H1 (cell line): ENCODE measurements at regions not wholly inside any gene's neighbourhood (a gene's known extent, or its start where the extent isn't known, plus 50 kb on each side); places are given as distances from the start of the nearest gene placed in this dataset.

ENCODE experiments used
- CTCF ChIA-PET: fragments of 300-600 bp; sonication (Branson Sonifier 250); formaldehyde crosslinking; loops from one replicate; lab custom pipeline; 2021; ENCODE audit not compliant: partially characterized antibody; lab: Charles Lee
- POLR2A ChIA-PET: fragments of 300-600 bp; sonication (Branson Sonifier 250); formaldehyde crosslinking; loops from one replicate; lab custom pipeline; 2021; ENCODE audit warnings: inconsistent platforms; ENCODE audit not compliant: partially characterized antibody; lab: Charles Lee
- DNase-seq, 2 experiments: peaks; one replicate each; pipeline versions ENCODE4 v3.0.0 to v3.0.0-alpha.2; 2010 to 2022; ENCODE audit warnings: low spot score in 2 of 2, low read depth in 1 of 2, mixed read lengths in 1 of 2
- FAIRE-seq: peaks from 2 replicates; lab custom pipeline; 2011; peaks lifted over from hg19 to GRCh38; lab: Jason Lieb, UNC
- H2AFZ ChIP-seq: 2 replicates; pipeline ENCODE4 v1.8.1; 2012; ENCODE audit warnings: low read length, inconsistent platforms
- H2AK5ac ChIP-seq: 2 replicates; pipeline ENCODE4 v1.6.1; 2013; ENCODE audit warnings: low read depth, low read length
- H2BK120ac ChIP-seq: replicated peaks from 2 replicates; pipeline ENCODE3; 2013; ENCODE audit warnings: low read depth, low read length, inconsistent platforms
- H2BK12ac ChIP-seq: 2 replicates; pipeline ENCODE4 v1.6.1; 2013; ENCODE audit warnings: low read depth, low read length
- H2BK15ac ChIP-seq: 2 replicates; pipeline ENCODE4 v1.6.1; 2013; ENCODE audit warnings: low read length
- H2BK20ac ChIP-seq: 2 replicates; pipeline ENCODE4 v1.6.1; 2013; ENCODE audit warnings: low read length
- H2BK5ac ChIP-seq: 2 replicates; pipeline ENCODE4 v1.6.1; 2013; ENCODE audit warnings: low read depth, low read length
- H3K14ac ChIP-seq: 2 replicates; pipeline ENCODE4 v1.6.1; 2013; ENCODE audit warnings: inconsistent platforms; ENCODE audit not compliant: insufficient read length
- H3K18ac ChIP-seq: 2 replicates; pipeline ENCODE4 v1.6.1; 2013; ENCODE audit warnings: low read length; ENCODE audit errors: extremely low read depth
- H3K23ac ChIP-seq: 2 replicates; pipeline ENCODE4 v1.6.1; 2013; ENCODE audit warnings: inconsistent platforms; ENCODE audit not compliant: insufficient read length
- H3K23me2 ChIP-seq: 2 replicates; pipeline ENCODE4 v1.6.1; 2013; ENCODE audit warnings: low read depth, low read length
- H3K27ac ChIP-seq: 2 replicates; pipeline ENCODE4 v1.6.1; 2011; ENCODE audit warnings: low read depth, low read length, inconsistent platforms
- H3K27me3 ChIP-seq, 4 experiments: replicated peaks in 1 of 4; 1 replicate in 1 of 4; 2 replicates in 3 of 4; pipeline versions ENCODE4 v1.6.1 to v1.8.1; 2011 to 2013; ENCODE audit warnings: low read length in 3 of 4, mild to moderate bottlenecking in 3 of 4, inconsistent platforms in 2 of 4, mixed read lengths in 2 of 4, moderate library complexity in 1 of 4; ENCODE audit not compliant: control insufficient read depth in 3 of 4, insufficient read depth in 3 of 4; ENCODE audit errors: extremely low read depth in 1 of 4
- H3K36me3 ChIP-seq, 4 experiments: 2 replicates each; pipeline versions ENCODE4 v1.6.1 to v1.8.1; 2011 to 2013; ENCODE audit warnings: mild to moderate bottlenecking in 4 of 4, low read length in 3 of 4, moderate library complexity in 2 of 4, control low read depth in 1 of 4, inconsistent platforms in 1 of 4; ENCODE audit not compliant: insufficient read depth in 4 of 4, control insufficient read depth in 2 of 4
- H3K4ac ChIP-seq: replicated peaks from 2 replicates; pipeline ENCODE3; 2013; ENCODE audit warnings: low read length, low read depth, mixed read lengths, inconsistent platforms; ENCODE audit not compliant: insufficient read length
- H3K4me1 ChIP-seq, 4 experiments: replicated peaks in 1 of 4; 1 replicate in 1 of 4; 2 replicates in 3 of 4; pipeline versions ENCODE4 v1.6.1 to v1.8.1; 2011 to 2013; ENCODE audit warnings: low read length in 3 of 4, inconsistent platforms in 2 of 4, mixed read lengths in 1 of 4; ENCODE audit not compliant: insufficient read depth in 4 of 4, control insufficient read depth in 3 of 4
- H3K4me2 ChIP-seq, 2 experiments: 2 replicates each; pipeline versions ENCODE4 v1.6.1 to v1.8.1; 2011 to 2013; ENCODE audit warnings: low read depth in 2 of 2, low read length in 2 of 2, control low read depth in 1 of 2, inconsistent platforms in 1 of 2, mild to moderate bottlenecking in 1 of 2; ENCODE audit not compliant: insufficient read depth in 1 of 2
- H3K4me3 ChIP-seq, 4 experiments: fragments of 200-600, 300-600 bp in 1 of 4; sonication (generic), shearing (Covaris generic), sonication (Bioruptor Twin) in 1 of 4; 2 replicates each; pipeline versions ENCODE4 v1.5.1 to v1.8.1; 2011 to 2016; ENCODE audit warnings: low read length in 4 of 4, low read depth in 3 of 4, control low read depth in 2 of 4, inconsistent platforms in 2 of 4, mild to moderate bottlenecking in 2 of 4, mixed read lengths in 1 of 4, moderate library complexity in 1 of 4; ENCODE audit not compliant: insufficient read depth in 2 of 4; ENCODE audit errors: extremely low read depth in 1 of 4
- H3K56ac ChIP-seq: replicated peaks from 2 replicates; pipeline ENCODE3; 2013; ENCODE audit warnings: low read depth, mild to moderate bottlenecking, mixed read lengths, low read length, inconsistent platforms; ENCODE audit not compliant: insufficient read length
- H3K79me1 ChIP-seq: 2 replicates; pipeline ENCODE4 v1.6.1; 2013; ENCODE audit warnings: low read depth, low read length, control low read depth
- H3K79me2 ChIP-seq, 2 experiments: 2 replicates each; pipeline versions ENCODE4 v1.6.1 to v1.8.1; 2012 to 2013; ENCODE audit warnings: low read length in 2 of 2, mild to moderate bottlenecking in 2 of 2, inconsistent platforms in 1 of 2; ENCODE audit not compliant: insufficient read depth in 2 of 2, control insufficient read depth in 1 of 2
- H3K9ac ChIP-seq, 4 experiments: replicated peaks in 1 of 4; 1 replicate in 1 of 4; 2 replicates in 3 of 4; pipeline versions ENCODE4 v1.6.1 to v1.8.1; 2011 to 2013; ENCODE audit warnings: low read depth in 3 of 4, low read length in 3 of 4, control low read depth in 2 of 4, mild to moderate bottlenecking in 2 of 4, moderate library complexity in 2 of 4, inconsistent platforms in 1 of 4; ENCODE audit errors: extremely low read depth in 1 of 4
- H3K9me3 ChIP-seq, 2 experiments: 2 replicates each; pipeline versions ENCODE4 v1.6.1 to v1.8.1; 2012 to 2013; ENCODE audit warnings: mild to moderate bottlenecking in 2 of 2, moderate library complexity in 2 of 2, control low read depth in 1 of 2, inconsistent platforms in 1 of 2, low read depth in 1 of 2, low read length in 1 of 2, mixed read lengths in 1 of 2; ENCODE audit not compliant: insufficient read depth in 2 of 2
- H4K20me1 ChIP-seq, 2 experiments: replicated peaks in 1 of 2; 2 replicates each; pipeline versions ENCODE3 to v1.8.1; 2011 to 2013; ENCODE audit warnings: inconsistent platforms in 2 of 2, low read length in 2 of 2, mild to moderate bottlenecking in 1 of 2; ENCODE audit not compliant: insufficient read depth in 2 of 2, control insufficient read depth in 1 of 2
- H4K5ac ChIP-seq: 2 replicates; pipeline ENCODE4 v1.6.1; 2013; ENCODE audit warnings: low read length, low read depth, mixed read lengths, inconsistent platforms; ENCODE audit not compliant: insufficient read length
- H4K8ac ChIP-seq: 2 replicates; pipeline ENCODE4 v1.8.0; 2013; ENCODE audit warnings: mild to moderate bottlenecking, moderate library complexity, low read length, inconsistent platforms; ENCODE audit not compliant: insufficient read depth; ENCODE audit errors: extremely low read depth
- H4K91ac ChIP-seq: replicated peaks from 2 replicates; pipeline ENCODE3; 2013; ENCODE audit warnings: low read length, mixed read lengths, inconsistent platforms; ENCODE audit not compliant: insufficient read length
- CBX5 ChIP-seq: fragments of 300-800, 300-1000 bp; sonication (generic); IDR thresholded peaks from 2 replicates; pipeline ENCODE4 v1.7.1; 2016; ENCODE audit warnings: antibody characterized with exemption, low read length, low read depth
- CEBPB ChIP-seq: IDR thresholded peaks from 2 replicates; pipeline ENCODE4 v1.6.1; 2012; ENCODE audit warnings: low read depth, low read length
- GABPA ChIP-seq: IDR thresholded peaks from 2 replicates; pipeline ENCODE4 v1.6.1; 2011; ENCODE audit warnings: mild to moderate bottlenecking, low read length, moderate library complexity, borderline replicate concordance; ENCODE audit not compliant: insufficient read depth
- HDAC6 ChIP-seq: IDR thresholded peaks from one replicate; pipeline ENCODE4 v1.7.1; 2012; ENCODE audit warnings: low read depth, mild to moderate bottlenecking, inconsistent platforms, low read length, moderate library complexity
- JUND ChIP-seq: IDR thresholded peaks from 2 replicates; pipeline ENCODE4 v1.6.1; 2011; ENCODE audit warnings: mild to moderate bottlenecking, improper control_type of control experiment, low read length
- SIX5 ChIP-seq: IDR thresholded peaks from 2 replicates; pipeline ENCODE4 v1.6.1; 2011; ENCODE audit warnings: mild to moderate bottlenecking, low read depth, low read length
- SP1 ChIP-seq: IDR thresholded peaks from 2 replicates; pipeline ENCODE4 v1.6.1; 2011; ENCODE audit warnings: low read depth, low read length
- SUZ12 ChIP-seq: fragments of 200-600 bp; sonication (generic); IDR thresholded peaks from 2 replicates; pipeline ENCODE4 v1.6.1; 2012; ENCODE audit warnings: mild to moderate bottlenecking, inconsistent platforms, low read length, moderate library complexity, mixed read lengths
- WGBS, 2 experiments: shearing (Covaris generic) in 1 of 2; methylation state at CpG; one replicate each; pipeline versions ENCODE4 v1.1.6 to v1.1.7; 2013 to 2015; ENCODE audit warnings: low lambda C conversion rate in 2 of 2, mixed read lengths in 2 of 2, inconsistent platforms in 1 of 2, low coverage in 1 of 2, missing lambda C conversion rate in 1 of 2; ENCODE audit not compliant: insufficient replicate concordance in 2 of 2, insufficient coverage in 1 of 2, insufficient read length in 1 of 2; ENCODE audit errors: extremely low coverage in 1 of 2, missing lambda C conversion rate in 1 of 2; 5-methylcytosine and 5-hydroxymethylcytosine counted together
- TF ChIP-seq, protein P1 (sequence below): IDR thresholded peaks from 2 replicates; pipeline ENCODE4 v1.6.1; 2011; ENCODE audit warnings: low read depth, mild to moderate bottlenecking, low read length; ENCODE audit not compliant: insufficient read depth
- TF ChIP-seq, protein P2 (sequence below), 3 experiments: IDR thresholded peaks; 1 replicate in 2 of 3; 2 replicates in 1 of 3; pipeline versions ENCODE4 v1.5.1 to v1.6.1; 2011; ENCODE audit warnings: low read length in 3 of 3, mild to moderate bottlenecking in 3 of 3, inconsistent platforms in 2 of 3, low read depth in 1 of 3, moderate library complexity in 1 of 3; ENCODE audit not compliant: insufficient read depth in 1 of 3; ENCODE audit errors: control extremely low read depth in 1 of 3

DNA sequence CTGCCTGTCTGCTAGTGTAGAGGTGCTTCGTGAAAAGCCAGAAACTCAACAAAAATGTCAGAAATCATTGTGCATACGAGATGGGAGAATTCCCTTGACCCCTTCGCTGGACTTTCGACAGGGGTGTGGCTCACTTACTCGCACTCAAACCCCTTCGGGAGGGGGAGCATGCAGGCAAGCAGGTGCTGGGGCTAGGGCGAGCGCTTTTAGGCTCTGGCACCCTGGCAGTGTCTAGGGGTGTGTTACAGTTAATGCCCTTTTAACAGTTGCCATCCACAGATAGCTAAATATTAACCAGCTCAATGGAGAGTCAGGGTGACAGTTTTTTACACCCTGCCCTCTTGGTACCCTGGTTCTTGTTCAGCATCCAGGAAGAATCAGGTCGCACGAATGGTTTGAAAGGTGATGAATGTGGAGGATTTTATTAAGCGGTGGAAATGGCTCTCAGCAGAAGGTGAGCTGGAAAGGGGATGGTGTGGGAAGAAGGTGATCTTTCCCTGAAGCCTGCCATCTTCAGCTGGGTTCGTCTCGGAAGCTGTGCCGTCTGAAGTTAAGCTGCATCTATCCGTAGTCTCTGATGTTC, 59.6 kb upstream of the SHANK2 start:
- Histone ChIP-seq H2BK12ac (no peak overlapping the region), H3K4me1 (no peaks in the 10 kb centered on the region), H3K4me2 (no peak overlapping the region), H3K4ac (no peak overlapping the region), H2AK5ac (no peak overlapping the region), H4K91ac (no peak overlapping the region), H3K9ac (no peak overlapping the region), H2BK120ac (no peak overlapping the region), H3K23ac (no peak overlapping the region), H4K20me1 (no peaks in the 10 kb centered on the region), H2AFZ (no peak overlapping the region), H3K18ac (no peak overlapping the region), H4K8ac (no peak overlapping the region), H3K4me3 (no peak overlapping the region), H3K36me3 (no peaks in the 10 kb centered on the region), H3K27me3 (no peaks in the 10 kb centered on the region; a peak in 1 of 7 replicates), H3K14ac (no peak overlapping the region), H3K9me3 (peaks cover 5 to 7% of the 10 kb centered on the region in 2 experiments; a peak in 3 of 4 replicates), H2BK5ac (no peak overlapping the region), H2BK20ac (no peak overlapping the region), H2BK15ac (no peak overlapping the region), H4K5ac (no peak overlapping the region), H3K79me1 (no peaks in the 10 kb centered on the region), H3K27ac (no peak overlapping the region), H3K79me2 (no peaks in the 10 kb centered on the region), H3K23me2 (no peaks in the 10 kb centered on the region), H3K56ac (no peak overlapping the region)
- FAIRE-seq (no peak), DNase-seq (peak in 1 of 2 experiments; percentile 10)
- WGBS, 2 experiments, result 84% methylated on average over 15 of the region's 15 CpGs; no CpG with 5 or more reads in 1 of the 2 experiments
- POLR2A ChIA-PET, result interaction anchor here (0.7 to 0.9 kb wide), 2 partner anchors 200 to 1174 kb away, joined by 3 read pairs; no protein-coding TSS in a partner anchor
- CTCF ChIA-PET, result interaction anchor here (0.8 kb wide), 1 partner anchor 32 kb away, joined by 3 read pairs; no protein-coding TSS in a partner anchor
- no peak for TF ChIP-seq HDAC6
- TF ChIP-seq JUND, result no peak
- no peak for TF ChIP-seq SUZ12
- TF ChIP-seq, protein P1, sequence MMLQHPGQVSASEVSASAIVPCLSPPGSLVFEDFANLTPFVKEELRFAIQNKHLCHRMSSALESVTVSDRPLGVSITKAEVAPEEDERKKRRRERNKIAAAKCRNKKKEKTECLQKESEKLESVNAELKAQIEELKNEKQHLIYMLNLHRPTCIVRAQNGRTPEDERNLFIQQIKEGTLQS, result no peak
- no peak for TF ChIP-seq CBX5
- no peak for TF ChIP-seq SIX5
- no peak for TF ChIP-seq SP1
- TF ChIP-seq, protein P2, sequence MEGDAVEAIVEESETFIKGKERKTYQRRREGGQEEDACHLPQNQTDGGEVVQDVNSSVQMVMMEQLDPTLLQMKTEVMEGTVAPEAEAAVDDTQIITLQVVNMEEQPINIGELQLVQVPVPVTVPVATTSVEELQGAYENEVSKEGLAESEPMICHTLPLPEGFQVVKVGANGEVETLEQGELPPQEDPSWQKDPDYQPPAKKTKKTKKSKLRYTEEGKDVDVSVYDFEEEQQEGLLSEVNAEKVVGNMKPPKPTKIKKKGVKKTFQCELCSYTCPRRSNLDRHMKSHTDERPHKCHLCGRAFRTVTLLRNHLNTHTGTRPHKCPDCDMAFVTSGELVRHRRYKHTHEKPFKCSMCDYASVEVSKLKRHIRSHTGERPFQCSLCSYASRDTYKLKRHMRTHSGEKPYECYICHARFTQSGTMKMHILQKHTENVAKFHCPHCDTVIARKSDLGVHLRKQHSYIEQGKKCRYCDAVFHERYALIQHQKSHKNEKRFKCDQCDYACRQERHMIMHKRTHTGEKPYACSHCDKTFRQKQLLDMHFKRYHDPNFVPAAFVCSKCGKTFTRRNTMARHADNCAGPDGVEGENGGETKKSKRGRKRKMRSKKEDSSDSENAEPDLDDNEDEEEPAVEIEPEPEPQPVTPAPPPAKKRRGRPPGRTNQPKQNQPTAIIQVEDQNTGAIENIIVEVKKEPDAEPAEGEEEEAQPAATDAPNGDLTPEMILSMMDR (IDR thresholded peaks at IDR 0.05; ENCODE audit: control extremely low read depth in 1 of 3, insufficient read depth in 1 of 3, low read depth in 1 of 3, low read length in 3 of 3), result no peak
- no peak for TF ChIP-seq CEBPB
- no peak for TF ChIP-seq GABPA
